IPS-18a (cell line): ENCODE measurements at regions not wholly inside any gene's neighbourhood (a gene's known extent, or its start where the extent isn't known, plus 50 kb on each side); places are given as distances from the start of the nearest gene placed in this dataset.
"Not testable (repeated sequence)": the region's sequence is repeated elsewhere in the genome, so short reads cannot be mapped to it uniquely, and the experiment has no call there.

Source experiments
- H3K27ac ChIP-seq: one replicate; pipeline ENCODE4 v1.5.1; 2013; ENCODE audit warnings: low read length
- H3K27me3 ChIP-seq: one replicate; pipeline ENCODE4 v1.6.1; 2013; ENCODE audit warnings: mild to moderate bottlenecking, low read length; ENCODE audit not compliant: control insufficient read depth, insufficient read depth
- H3K36me3 ChIP-seq: one replicate; pipeline ENCODE4 v1.6.1; 2013; ENCODE audit warnings: low read depth, low read length; ENCODE audit not compliant: control insufficient read depth
- H3K4me1 ChIP-seq: one replicate; pipeline ENCODE4 v1.6.1; 2013; ENCODE audit warnings: low read depth, low read length; ENCODE audit not compliant: control insufficient read depth
- H3K4me3 ChIP-seq: one replicate; pipeline ENCODE4 v1.5.1; 2013; ENCODE audit warnings: low read length
- H3K9ac ChIP-seq: one replicate; pipeline ENCODE4 v1.6.1; 2013; ENCODE audit warnings: mild to moderate bottlenecking, low read length, moderate library complexity
- H3K9me3 ChIP-seq: one replicate; pipeline ENCODE4 v1.6.1; 2013; ENCODE audit warnings: low read depth, low read length; ENCODE audit not compliant: control insufficient read depth

DNA sequence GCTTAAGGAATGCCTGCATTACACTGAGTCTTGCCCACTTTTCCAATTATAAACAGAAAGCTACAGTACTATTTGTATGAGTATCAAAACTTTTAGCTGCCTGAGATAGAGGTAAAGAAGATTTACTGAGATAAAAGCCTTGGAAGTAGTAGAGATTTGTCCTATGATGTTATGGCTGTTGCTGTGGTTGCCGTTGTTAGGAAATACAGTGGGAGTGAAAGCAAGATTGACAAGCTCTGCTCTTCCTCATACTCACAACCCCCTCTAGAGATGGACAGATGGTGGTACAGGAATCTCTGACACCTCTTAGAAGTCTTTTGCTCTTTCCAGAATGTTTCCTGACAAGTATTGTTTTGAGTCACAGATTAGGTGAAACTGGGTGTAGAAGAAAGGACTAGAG lies 242.5 kb downstream of the RPIA start:
- Histone ChIP-seq H3K9me3 (no peaks in the 10 kb centered on the region), H3K27ac (no peak overlapping the region), H3K4me3 (no peak overlapping the region), H3K36me3 (no peaks in the 10 kb centered on the region), H3K27me3 (no peaks in the 10 kb centered on the region), H3K9ac (no peak overlapping the region), H3K4me1 (no peaks in the 10 kb centered on the region)

GRCh38 chr2:88941178-88941577 lies 249.7 kb downstream of the RPIA start:
- not testable (repeated sequence) for H3K9ac ChIP-seq, H3K4me3 ChIP-seq, H3K4me1 ChIP-seq, H3K36me3 ChIP-seq, H3K9me3 ChIP-seq, H3K27me3 ChIP-seq, H3K27ac ChIP-seq

DNA sequence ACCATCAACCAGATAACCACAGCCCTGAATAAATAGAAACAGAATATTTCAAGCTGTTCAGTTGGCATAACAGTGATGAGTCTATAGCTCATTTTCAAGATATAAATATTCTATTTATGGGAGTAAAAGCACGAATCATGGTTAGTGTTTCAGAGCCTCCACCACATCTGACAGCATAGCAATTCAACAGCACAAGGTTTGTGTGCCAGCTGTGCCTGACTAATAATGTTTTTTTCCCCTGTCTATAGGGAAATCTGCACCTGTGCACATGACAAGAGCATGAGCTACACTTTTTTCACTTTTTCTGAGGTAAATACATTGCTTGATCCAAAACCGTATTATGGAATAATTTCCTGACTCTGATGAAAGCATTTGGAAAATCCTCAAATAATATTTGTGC lies 251.3 kb downstream of the RPIA start:
- no peak overlapping the region for H3K9ac ChIP-seq
- no peaks in the 10 kb centered on the region for H3K36me3 ChIP-seq
- H3K9me3 ChIP-seq = no peaks in the 10 kb centered on the region
- H3K4me3 ChIP-seq = no peak overlapping the region
- H3K4me1 ChIP-seq = no peaks in the 10 kb centered on the region
- H3K27ac ChIP-seq = no peak overlapping the region
- no peaks in the 10 kb centered on the region for H3K27me3 ChIP-seq

GRCh38 chr2:88949336-88949735 lies 257.9 kb downstream of the RPIA start:
- Histone ChIP-seq H3K9me3 (no peaks in the 10 kb centered on the region), H3K36me3 (no peaks in the 10 kb centered on the region), H3K9ac (no peak overlapping the region), H3K27ac (no peak overlapping the region), H3K27me3 (no peaks in the 10 kb centered on the region), H3K4me1 (no peaks in the 10 kb centered on the region), H3K4me3 (no peak overlapping the region)

DNA sequence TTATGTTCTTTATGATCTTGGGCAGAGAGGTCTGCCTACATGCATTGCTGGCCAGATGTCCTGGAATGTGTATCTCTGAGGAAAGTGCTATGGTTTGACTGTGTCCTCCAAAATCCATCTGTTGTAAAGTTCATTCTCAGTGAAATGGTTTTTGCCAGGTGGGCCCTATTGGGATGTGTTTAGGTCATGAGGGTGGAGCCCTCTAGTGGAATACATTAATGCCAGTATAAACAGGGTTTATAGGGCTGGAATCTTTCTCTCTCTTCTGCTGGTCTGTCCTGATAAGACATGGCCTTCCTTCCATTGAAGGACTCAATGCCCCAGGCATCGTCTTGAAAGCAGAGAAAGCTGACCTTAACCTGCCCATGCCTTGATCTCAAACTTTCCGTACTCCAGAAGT lies 258.5 kb downstream of the RPIA start:
- Histone ChIP-seq H3K4me1 (no peaks in the 10 kb centered on the region), H3K9me3 (no peaks in the 10 kb centered on the region), H3K27ac (no peak overlapping the region), H3K36me3 (no peaks in the 10 kb centered on the region), H3K27me3 (no peaks in the 10 kb centered on the region), H3K9ac (no peak overlapping the region), H3K4me3 (no peak overlapping the region)

DNA sequence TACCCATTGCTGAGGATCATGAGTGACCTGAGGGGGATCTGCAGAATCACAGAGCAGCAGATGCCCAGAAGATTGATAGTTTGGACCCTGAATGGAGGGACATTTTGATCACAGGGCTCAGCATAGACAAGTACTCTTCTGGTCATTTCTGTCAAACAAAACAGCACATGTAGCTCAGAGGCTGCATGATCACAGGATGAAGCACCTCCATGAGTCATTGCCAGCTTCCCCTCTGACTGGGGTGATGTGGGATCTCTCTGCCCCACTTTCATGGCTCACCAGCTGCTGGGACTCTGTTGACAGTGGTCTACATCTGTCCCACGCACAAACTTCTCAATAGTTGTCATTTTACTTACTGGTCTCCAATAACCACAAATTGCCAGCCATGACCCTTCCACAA lies 264.1 kb downstream of the RPIA start:
- no peaks in the 10 kb centered on the region for H3K9me3 ChIP-seq
- H3K36me3 ChIP-seq = no peaks in the 10 kb centered on the region
- H3K27me3 ChIP-seq = no peaks in the 10 kb centered on the region
- H3K27ac ChIP-seq = no peak overlapping the region
- H3K4me3 ChIP-seq = no peak overlapping the region
- no peaks in the 10 kb centered on the region for H3K4me1 ChIP-seq
- H3K9ac ChIP-seq = no peak overlapping the region

DNA sequence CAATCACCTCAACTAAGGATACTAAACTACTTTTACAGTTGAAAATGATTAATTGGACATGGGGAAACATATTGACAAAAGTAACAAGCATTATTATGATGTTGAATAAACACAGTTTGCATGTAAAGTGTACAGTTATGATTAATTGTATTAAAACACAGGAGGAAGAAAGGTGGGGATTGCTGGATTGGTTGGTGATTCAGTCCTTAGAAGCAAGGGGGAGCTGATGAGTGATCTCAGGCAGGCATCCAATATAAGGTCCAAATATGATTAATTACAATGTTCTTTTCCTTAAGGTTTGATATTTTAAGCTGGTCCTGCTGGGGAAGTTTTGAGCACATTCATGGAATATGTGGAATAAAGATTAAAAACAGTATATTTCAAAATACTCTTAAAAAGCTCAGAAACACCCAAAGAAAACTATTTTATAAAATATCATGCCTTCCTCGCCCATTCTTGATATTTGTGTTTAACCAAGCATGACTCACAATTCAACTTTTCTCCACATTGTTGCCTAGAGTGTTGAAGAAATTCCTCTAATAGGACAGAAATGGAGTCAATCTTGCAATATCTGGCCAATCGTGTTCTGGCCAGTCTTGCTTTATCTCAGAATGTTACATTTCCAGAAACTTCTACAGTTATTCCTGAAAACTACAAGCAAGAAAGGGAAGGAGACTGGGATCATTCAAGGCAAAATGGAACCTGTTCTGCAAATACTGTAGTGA lies 268.2 kb downstream of the RPIA start:
- H3K4me3 ChIP-seq = no peak overlapping the region
- no peaks in the 10 kb centered on the region for H3K36me3 ChIP-seq
- no peaks in the 10 kb centered on the region for H3K9me3 ChIP-seq
- no peaks in the 10 kb centered on the region for H3K27me3 ChIP-seq
- no peak overlapping the region for H3K27ac ChIP-seq
- H3K9ac ChIP-seq = no peak overlapping the region
- no peaks in the 10 kb centered on the region for H3K4me1 ChIP-seq

DNA sequence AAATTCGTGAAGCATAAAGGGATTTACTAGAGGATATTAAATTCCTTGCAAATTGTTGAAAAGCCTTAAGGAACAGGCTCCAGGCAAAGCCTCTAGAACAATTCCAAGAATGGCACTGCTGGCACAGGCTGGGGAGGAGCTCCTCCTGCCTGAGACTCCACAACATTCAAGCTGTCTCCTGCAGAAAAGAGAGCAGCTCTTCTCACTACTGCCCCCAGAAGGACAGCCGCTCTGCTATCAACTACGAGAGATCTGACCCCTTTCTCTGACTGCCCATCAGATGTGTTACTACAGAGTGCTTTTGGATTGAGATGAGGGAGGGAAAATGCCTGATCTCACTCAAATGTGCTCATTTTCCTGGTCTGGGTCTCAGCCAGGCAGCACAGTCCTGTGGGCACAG lies 269.9 kb downstream of the RPIA start:
- H3K4me1 ChIP-seq, H3K9me3 ChIP-seq, H3K27ac ChIP-seq, H3K27me3 ChIP-seq, H3K36me3 ChIP-seq, H3K9ac ChIP-seq, H3K4me3 ChIP-seq: not testable (repeated sequence)

- Histone ChIP-seq H3K36me3 (no peaks in the 10 kb centered on the region), H3K27me3 (no peaks in the 10 kb centered on the region), H3K4me1 (no peaks in the 10 kb centered on the region), H3K9me3 (no peaks in the 10 kb centered on the region), H3K9ac (no peak overlapping the region), H3K4me3 (no peak overlapping the region), H3K27ac (no peak overlapping the region)
These were observed 276.4 kb downstream of the RPIA start for GRCh38 chr2:88967844-88968243.

DNA sequence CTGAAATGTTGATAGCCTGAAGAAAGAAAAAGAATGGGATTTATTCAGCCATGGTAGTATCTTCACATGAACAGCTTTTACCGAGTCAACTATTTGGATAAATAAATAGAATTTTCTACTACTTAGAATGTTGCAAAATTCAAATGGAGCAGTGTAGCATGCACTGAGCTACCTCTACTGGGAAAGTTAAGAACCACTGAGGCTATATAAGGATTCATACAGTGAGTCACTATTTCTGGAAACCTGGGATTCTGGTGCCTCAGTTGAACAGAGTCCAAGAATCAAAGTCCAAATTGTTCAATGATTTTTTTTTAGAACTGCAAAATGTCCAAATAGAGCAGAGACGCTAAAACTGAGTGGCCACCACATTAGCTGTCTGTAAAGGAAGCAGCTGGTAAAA lies 286.5 kb downstream of the RPIA start:
- H3K27ac ChIP-seq, H3K4me1 ChIP-seq, H3K36me3 ChIP-seq, H3K9ac ChIP-seq, H3K27me3 ChIP-seq, H3K9me3 ChIP-seq, H3K4me3 ChIP-seq: not testable (repeated sequence)

GRCh38 chr2:88978446-88978845 lies 287.0 kb downstream of the RPIA start:
- not testable (repeated sequence) for H3K9ac ChIP-seq, H3K27me3 ChIP-seq, H3K27ac ChIP-seq, H3K4me1 ChIP-seq, H3K36me3 ChIP-seq, H3K9me3 ChIP-seq, H3K4me3 ChIP-seq

DNA sequence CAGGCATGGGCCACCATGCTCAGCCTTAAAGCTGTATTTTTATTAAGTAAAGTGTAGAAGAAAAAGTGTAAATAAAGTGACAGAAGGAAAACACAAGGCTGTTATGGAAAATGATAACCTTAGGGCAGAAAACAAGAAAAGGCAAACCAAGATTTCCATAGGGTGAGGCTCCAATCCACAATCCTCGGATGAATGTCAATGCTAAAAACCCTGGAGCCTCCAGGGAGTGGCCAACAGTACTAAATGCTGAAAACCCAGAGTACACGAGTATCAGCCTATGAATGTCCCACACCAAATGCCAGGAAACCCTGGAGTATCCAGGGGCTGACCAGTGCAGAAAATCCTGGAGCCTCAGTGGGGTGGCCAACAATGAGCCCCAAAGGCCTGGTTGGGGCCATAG lies 292.6 kb downstream of the RPIA start:
- not testable (repeated sequence) for H3K27ac ChIP-seq, H3K9ac ChIP-seq, H3K36me3 ChIP-seq, H3K27me3 ChIP-seq, H3K4me1 ChIP-seq, H3K9me3 ChIP-seq, H3K4me3 ChIP-seq
